ENCODE measurements at regions not wholly inside any gene's neighbourhood (a gene's known extent, or its start where the extent isn't known, plus 50 kb on each side); places are given as distances from the start of the nearest gene placed in this dataset.

GRCh38 chr2:60052601-60053000 is 500.9 kb downstream of the BCL11A start:
- TF ChIP-seq POLR2A (IDR thresholded peaks at IDR 0.05) (no peak), EP300 (IDR thresholded peaks at IDR 0.05) (no peak)
